ENCODE measurements at regions not wholly inside any gene's neighbourhood (a gene's known extent, or its start where the extent isn't known, plus 50 kb on each side); places are given as distances from the start of the nearest gene placed in this dataset.

GRCh38 chr2:236400594-236401360, 136.6 kb upstream of the ASB18 start:
- CTCF ChIA-PET: no interaction called here
- no peaks in the 10 kb centered on the region for H3K9me3 Mint-ChIP-seq
- H3K36me3 Mint-ChIP-seq: no peaks in the 10 kb centered on the region
- peaks cover 8% of the 10 kb centered on the region for H3K27me3 Mint-ChIP-seq
- H3K4me3 Mint-ChIP-seq: no peak overlapping the region
- no peak overlapping the region for H3K27ac Mint-ChIP-seq
- no peak for DNase-seq
- H3K4me1 Mint-ChIP-seq: no peaks in the 10 kb centered on the region

- Mint-ChIP-seq H3K27ac (no peak overlapping the region), H3K9me3 (no peaks in the 10 kb centered on the region), H3K4me3 (no peak overlapping the region), H3K4me1 (no peaks in the 10 kb centered on the region), H3K27me3 (peaks cover 8% of the 10 kb centered on the region), H3K36me3 (no peaks in the 10 kb centered on the region)
- CTCF ChIA-PET: no interaction called here
- no peak for DNase-seq
Observed at GRCh38 chr2:236402033-236402790, 138.0 kb upstream of the ASB18 start.

DNA sequence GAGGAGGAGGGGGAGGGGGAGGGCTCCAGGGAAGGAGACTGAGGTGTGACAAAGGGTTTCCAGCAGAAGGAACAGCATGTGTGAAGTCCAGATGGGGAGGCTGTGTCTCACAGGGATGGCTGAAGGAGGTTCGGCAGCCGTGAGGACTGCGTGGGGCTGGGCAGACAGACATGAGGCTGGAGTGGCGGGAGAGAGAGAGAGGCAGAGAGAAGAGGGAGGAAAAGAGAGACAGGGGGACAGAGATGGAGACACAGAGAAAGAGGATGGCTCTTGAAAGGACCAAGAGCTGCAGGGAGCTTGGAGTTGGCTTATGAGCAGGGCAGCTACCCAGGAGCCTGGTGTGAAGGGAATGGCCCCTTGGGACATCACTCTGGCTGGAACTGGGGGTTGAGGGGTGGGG, 138.9 kb upstream of the ASB18 start:
- H3K4me1 Mint-ChIP-seq: no peaks in the 10 kb centered on the region
- H3K36me3 Mint-ChIP-seq: no peaks in the 10 kb centered on the region
- no peaks in the 10 kb centered on the region for H3K9me3 Mint-ChIP-seq
- CTCF ChIA-PET: no interaction called here
- no peak overlapping the region for H3K27ac Mint-ChIP-seq
- H3K27me3 Mint-ChIP-seq: peaks cover 13% of the 10 kb centered on the region
- no peak for DNase-seq
- no peak overlapping the region for H3K4me3 Mint-ChIP-seq

DNA sequence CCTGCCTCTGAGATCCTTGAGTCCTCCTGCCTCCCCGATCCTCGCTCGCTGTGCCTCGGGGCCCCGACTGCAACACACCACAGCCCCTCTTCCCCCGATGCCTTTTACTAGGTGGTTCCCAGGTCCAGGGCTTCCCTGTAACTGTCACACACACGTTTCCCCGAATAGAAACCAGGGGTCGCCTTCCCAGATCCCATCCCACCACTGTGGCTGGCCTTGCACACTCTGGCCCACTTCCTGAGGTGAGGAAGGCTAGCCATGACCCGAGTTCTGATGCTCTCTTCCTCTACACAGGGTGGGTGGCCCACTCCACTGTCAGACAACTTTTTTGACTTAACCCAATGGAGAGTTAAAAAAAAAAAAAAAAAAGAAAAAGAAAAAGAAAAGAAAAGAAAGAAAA, 139.6 kb upstream of the ASB18 start:
- no peak overlapping the region for H3K4me3 Mint-ChIP-seq
- H3K36me3 Mint-ChIP-seq: no peaks in the 10 kb centered on the region
- DNase-seq: no peak
- CTCF ChIA-PET: interaction anchor here (0.6 kb wide), 1 partner anchor 67 kb away, joined by 3 read pairs; no protein-coding TSS in a partner anchor
- H3K4me1 Mint-ChIP-seq: no peaks in the 10 kb centered on the region
- no peak overlapping the region for H3K27ac Mint-ChIP-seq
- H3K27me3 Mint-ChIP-seq: peaks cover 17% of the 10 kb centered on the region
- H3K9me3 Mint-ChIP-seq: peaks cover 2% of the 10 kb centered on the region

GRCh38 chr2:236404346-236404745, 140.1 kb upstream of the ASB18 start:
- CTCF ChIA-PET: interaction anchor here (0.6 kb wide), 1 partner anchor 66 kb away, joined by 3 read pairs; no protein-coding TSS in a partner anchor
- peaks cover 19% of the 10 kb centered on the region for H3K27me3 Mint-ChIP-seq

DNA sequence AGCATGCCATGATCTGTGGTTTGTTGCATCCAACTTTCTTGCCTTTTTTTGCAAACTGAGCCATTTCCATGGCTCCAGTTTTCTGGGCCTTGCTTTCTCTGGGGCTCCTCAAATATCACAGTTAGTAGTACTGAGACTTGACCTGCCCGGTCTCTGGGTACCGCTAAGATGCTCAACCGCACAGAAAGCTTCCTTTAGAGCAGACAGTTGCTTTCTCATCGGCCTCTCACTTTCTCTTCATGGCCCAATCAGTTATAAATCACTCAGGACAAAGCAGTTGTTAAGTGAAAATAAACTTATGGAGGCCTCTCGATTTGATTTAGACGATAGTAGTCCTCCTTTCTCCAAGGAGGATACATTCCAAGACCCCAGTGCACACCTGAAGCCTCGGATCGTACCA, 141.2 kb upstream of the ASB18 start:
- no peaks in the 10 kb centered on the region for H3K36me3 Mint-ChIP-seq
- H3K27ac Mint-ChIP-seq: no peak overlapping the region
- peaks cover 19% of the 10 kb centered on the region for H3K27me3 Mint-ChIP-seq
- no peak overlapping the region for H3K4me3 Mint-ChIP-seq
- peaks cover 2% of the 10 kb centered on the region for H3K9me3 Mint-ChIP-seq
- no peak for DNase-seq
- no peaks in the 10 kb centered on the region for H3K4me1 Mint-ChIP-seq
- CTCF ChIA-PET: interaction anchor here (0.6 kb wide), 1 partner anchor 8 kb away, joined by 3 read pairs; no protein-coding TSS in a partner anchor

More at GRCh38 chr2:236404346-236404745, 140.1 kb upstream of the ASB18 start:
- H3K9me3 Mint-ChIP-seq: peaks cover 2% of the 10 kb centered on the region
- H3K36me3 Mint-ChIP-seq: no peaks in the 10 kb centered on the region
- no peaks in the 10 kb centered on the region for H3K4me1 Mint-ChIP-seq
- H3K27ac Mint-ChIP-seq: no peak overlapping the region
- no peak overlapping the region for H3K4me3 Mint-ChIP-seq
- DNase-seq: no peak

DNA sequence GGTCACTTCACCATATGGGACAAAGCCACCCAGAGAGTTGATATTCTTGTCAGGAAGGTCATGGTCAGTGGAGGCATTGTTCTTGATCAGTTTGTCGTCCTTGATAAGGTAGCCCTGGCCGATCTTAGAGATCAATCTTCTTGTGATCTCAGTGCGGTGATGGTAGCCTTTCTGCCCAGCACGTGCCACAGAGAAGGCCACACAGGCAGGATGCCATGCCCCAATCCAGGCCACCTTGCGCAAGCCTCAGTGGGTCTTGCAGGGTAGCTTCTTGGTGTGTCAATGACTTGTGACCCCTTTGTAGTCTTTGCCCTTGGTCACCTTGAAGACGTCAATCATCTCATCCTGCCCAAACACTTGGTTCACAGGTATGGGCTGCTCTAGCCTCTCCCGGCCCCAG, 143.9 kb upstream of the ASB18 start:
- Mint-ChIP-seq H3K9me3 (peaks cover 2% of the 10 kb centered on the region), H3K36me3 (no peaks in the 10 kb centered on the region), H3K27me3 (peaks cover 18% of the 10 kb centered on the region), H3K27ac (no peak overlapping the region), H3K4me3 (no peak overlapping the region), H3K4me1 (no peaks in the 10 kb centered on the region)
- CTCF ChIA-PET: no interaction called here
- no peak for DNase-seq

GRCh38 chr2:236408786-236409185, 144.6 kb upstream of the ASB18 start:
- no peak for DNase-seq
- Mint-ChIP-seq H3K27ac (no peak overlapping the region), H3K36me3 (no peaks in the 10 kb centered on the region), H3K27me3 (peaks cover 13% of the 10 kb centered on the region), H3K9me3 (peaks cover 2% of the 10 kb centered on the region), H3K4me3 (no peak overlapping the region), H3K4me1 (no peaks in the 10 kb centered on the region)
- CTCF ChIA-PET: no interaction called here

DNA sequence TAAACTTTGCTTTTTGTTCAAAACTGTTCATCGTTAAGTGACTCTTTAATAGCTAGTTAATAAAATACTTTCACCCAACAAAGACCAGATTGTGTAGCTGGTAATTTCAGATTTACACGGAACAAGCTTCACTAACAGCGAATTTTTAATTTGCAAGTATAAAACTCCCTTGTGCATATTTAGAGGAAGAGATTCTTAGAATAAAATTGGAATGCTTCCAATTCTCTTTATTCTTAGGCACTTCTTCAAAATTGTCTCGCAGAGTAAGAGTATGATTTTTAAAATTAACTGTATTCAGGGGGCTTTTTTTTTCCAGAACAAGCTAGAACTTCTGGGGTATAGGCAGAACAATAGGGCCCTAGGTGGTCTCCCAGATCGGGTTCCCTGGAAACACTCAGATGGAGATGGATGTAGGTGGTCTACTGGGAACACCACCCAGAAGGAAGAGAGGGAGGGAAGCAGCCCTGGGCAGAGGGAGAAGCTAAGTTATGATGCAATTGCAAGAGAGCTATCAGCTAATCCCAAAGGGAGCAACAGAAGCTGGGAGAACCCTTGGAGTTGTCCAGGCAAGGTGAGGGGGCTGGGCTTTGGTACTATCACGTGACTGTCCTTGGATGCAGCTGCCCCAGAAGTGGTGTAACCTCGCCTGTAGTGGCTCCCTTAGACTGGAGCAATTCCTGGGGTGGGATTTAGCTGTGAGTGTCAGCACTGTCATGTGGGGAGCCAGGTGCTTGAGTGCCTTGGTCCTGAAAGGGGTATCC, 151.7 kb upstream of the ASB18 start:
- H3K4me1 Mint-ChIP-seq: no peaks in the 10 kb centered on the region

DNA sequence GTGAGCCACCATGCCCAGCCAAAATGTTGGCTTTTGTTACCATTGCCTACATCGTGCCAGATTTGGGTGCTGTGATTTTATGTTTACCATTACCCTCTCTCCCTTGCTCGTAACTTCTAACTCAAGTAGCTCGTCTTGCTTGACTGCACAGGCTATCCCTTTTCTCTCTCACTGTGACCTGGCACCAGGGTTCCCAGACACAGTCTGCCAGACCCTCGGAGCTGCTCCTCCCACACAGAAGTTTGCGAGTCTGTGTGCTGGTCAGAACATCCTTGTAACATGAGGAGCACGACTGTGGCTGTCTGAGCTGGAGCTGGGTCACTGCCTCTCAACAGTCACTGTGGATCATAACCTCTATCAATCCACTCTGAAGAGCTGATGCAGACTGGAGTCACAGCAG, 152.5 kb upstream of the ACKR3 start:
- Mint-ChIP-seq H3K4me3 (no peak overlapping the region), H3K9me3 (no peaks in the 10 kb centered on the region), H3K36me3 (no peaks in the 10 kb centered on the region), H3K27ac (no peak overlapping the region), H3K27me3 (peaks cover 13% of the 10 kb centered on the region), H3K4me1 (no peaks in the 10 kb centered on the region)
- CTCF ChIA-PET: no interaction called here
- DNase-seq: no peak

More for the DNA sequence above, 151.7 kb upstream of the ASB18 start:
- Mint-ChIP-seq H3K36me3 (no peaks in the 10 kb centered on the region), H3K4me3 (no peak overlapping the region), H3K27me3 (peaks cover 13% of the 10 kb centered on the region), H3K9me3 (no peaks in the 10 kb centered on the region), H3K27ac (no peak overlapping the region)
- no peak for DNase-seq
- CTCF ChIA-PET: no interaction called here

DNA sequence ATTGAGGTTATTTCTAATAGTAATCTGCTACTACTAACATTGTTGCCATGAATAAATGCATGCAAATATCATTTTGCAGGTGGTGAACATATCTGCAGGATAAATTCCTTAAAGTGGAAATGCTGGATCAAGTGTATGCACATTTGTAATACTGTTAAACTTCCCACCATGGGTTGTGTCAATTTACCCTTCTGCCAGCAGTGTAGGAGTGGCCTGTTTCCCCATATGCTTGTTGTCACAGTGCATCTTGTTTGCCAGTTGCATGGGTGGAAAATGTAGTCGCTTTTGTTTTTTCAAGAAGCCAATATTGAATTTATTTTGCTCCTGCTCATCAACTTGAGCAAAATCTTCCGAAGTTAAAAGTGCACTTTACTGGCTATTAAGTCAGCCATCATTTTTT, 139.0 kb upstream of the ACKR3 start:
- Mint-ChIP-seq H3K4me1 (no peaks in the 10 kb centered on the region), H3K27me3 (peaks cover 22% of the 10 kb centered on the region), H3K27ac (no peak overlapping the region), H3K9me3 (no peaks in the 10 kb centered on the region), H3K36me3 (no peaks in the 10 kb centered on the region), H3K4me3 (no peak overlapping the region)
- CTCF ChIA-PET: no interaction called here
- DNase-seq: no peak

- no peak for DNase-seq
- no peaks in the 10 kb centered on the region for H3K36me3 Mint-ChIP-seq
- H3K27ac Mint-ChIP-seq: no peak overlapping the region
- no peaks in the 10 kb centered on the region for H3K9me3 Mint-ChIP-seq
- no peak overlapping the region for H3K4me3 Mint-ChIP-seq
- H3K27me3 Mint-ChIP-seq: peaks cover 10% of the 10 kb centered on the region
- CTCF ChIA-PET: no interaction called here
- H3K4me1 Mint-ChIP-seq: no peaks in the 10 kb centered on the region
Observed at GRCh38 chr2:236434593-236434992, 135.0 kb upstream of the ACKR3 start.

- CTCF ChIA-PET: no interaction called here
- Mint-ChIP-seq H3K4me1 (no peaks in the 10 kb centered on the region), H3K27me3 (peaks cover 13% of the 10 kb centered on the region), H3K4me3 (no peak overlapping the region), H3K27ac (no peak overlapping the region), H3K9me3 (no peaks in the 10 kb centered on the region), H3K36me3 (no peaks in the 10 kb centered on the region)
- DNase-seq: no peak
Observed at GRCh38 chr2:236440110-236440881, 129.3 kb upstream of the ACKR3 start.

- Mint-ChIP-seq H3K27ac (no peak overlapping the region), H3K4me3 (no peak overlapping the region), H3K36me3 (no peaks in the 10 kb centered on the region), H3K4me1 (no peaks in the 10 kb centered on the region), H3K9me3 (no peaks in the 10 kb centered on the region), H3K27me3 (peaks cover 19% of the 10 kb centered on the region)
- no peak for DNase-seq
- CTCF ChIA-PET: no interaction called here
Observed at GRCh38 chr2:236444187-236444586, 125.4 kb upstream of the ACKR3 start.
